HTR-8/SVneo (cell line): ENCODE measurements at regions not wholly inside any gene's neighbourhood (a gene's known extent, or its start where the extent isn't known, plus 50 kb on each side); places are given as distances from the start of the nearest gene placed in this dataset.

Experiments used
- DNase-seq: peaks from one replicate; pipeline ENCODE4 v3.0.0; 2011; ENCODE audit warnings: low spot score, mixed read lengths; ENCODE audit not compliant: insufficient read length
- FAIRE-seq: peaks from 2 replicates; lab custom pipeline; 2011; peaks lifted over from hg19 to GRCh38; lab: Jason Lieb, UNC

GRCh38 chr4:108350332-108350731, 181.6 kb upstream of the LEF1 start:
- FAIRE-seq (no peak), DNase-seq (no peak)

DNA sequence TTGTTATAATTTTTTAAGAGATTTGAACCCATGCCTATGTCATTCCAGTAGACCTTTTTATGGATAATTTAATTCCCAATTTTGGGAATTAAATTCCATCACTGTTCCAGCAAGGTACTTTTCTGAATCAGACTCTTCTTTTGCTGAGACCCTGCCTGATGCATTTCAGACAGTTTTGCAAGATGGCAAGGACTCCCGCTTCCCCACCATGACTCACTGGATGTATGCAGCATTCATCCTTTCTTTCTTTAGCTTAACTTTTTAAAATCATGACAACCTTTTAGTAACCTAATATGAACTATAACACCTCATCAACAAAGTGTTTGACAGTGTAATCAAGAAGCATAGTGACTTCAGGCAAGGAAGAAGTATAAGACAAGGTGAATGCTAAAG, 178.1 kb upstream of the LEF1 start:
- DNase-seq (no peak), FAIRE-seq (no peak)

GRCh38 chr4:108345862-108346817, 177.4 kb upstream of the LEF1 start:
- FAIRE-seq (no peak), DNase-seq (no peak)

GRCh38 chr4:108342325-108342970, 173.7 kb upstream of the LEF1 start:
- no peak for DNase-seq
- no peak for FAIRE-seq

DNA sequence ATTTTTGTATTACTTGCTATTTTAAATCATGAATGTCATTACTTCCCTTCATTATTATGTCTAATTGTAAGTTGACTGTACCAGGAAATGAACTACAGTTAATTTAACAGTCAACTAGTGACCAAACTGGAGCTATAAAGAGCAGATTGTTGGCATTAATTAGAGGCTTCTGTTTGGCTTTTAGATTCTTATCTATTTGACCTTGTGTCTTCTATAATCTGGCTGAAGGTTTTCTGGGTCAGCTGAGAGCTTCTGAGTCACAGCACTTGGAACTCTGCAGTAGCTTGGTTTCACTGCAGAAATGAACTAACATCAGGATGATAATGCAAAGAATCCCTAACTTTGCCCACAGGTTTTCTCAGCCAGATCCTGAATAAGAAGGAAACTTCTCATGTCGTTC, 169.2 kb upstream of the LEF1 start:
- no peak for FAIRE-seq
- DNase-seq, result no peak

DNA sequence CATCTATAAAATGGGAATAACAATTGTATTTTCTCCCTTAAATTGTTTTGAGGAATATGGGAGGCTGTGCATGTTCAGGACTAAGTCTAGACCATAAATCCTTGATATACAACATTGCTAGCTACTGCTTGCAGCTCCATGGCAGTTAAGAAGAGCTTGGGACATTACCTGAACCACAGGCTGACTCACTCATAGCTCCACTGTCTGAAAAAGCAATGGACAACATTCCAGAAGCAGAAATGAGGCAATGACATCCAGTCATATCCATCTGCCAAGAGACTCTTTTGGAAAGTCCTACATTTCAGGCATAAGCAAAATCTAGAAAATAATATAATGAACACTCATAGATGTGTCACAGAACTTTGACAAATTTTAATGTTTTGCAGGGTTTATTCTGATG, 167.3 kb upstream of the LEF1 start:
- DNase-seq, result no peak
- no peak for FAIRE-seq

DNA sequence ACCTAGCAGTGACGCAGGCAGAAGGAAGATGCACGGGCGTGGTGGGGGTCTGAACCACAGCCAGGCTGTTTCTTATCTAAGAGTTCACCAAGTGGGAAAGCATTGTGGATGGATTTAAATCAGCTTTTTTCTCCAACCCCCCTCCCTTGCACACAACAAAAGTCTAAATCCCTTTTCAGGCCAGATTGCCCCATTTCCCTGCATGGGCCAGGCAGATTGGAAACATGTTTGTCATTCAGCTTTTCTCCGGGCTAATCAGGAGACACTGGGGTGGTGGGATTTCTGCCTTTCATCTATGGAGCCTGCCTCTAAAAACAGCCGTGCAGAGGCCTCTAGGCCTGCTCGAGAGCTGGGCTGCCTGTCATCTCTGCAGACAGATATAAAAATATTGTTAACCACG, 166.3 kb upstream of the LEF1 start:
- DNase-seq (no peak), FAIRE-seq (no peak)

DNA sequence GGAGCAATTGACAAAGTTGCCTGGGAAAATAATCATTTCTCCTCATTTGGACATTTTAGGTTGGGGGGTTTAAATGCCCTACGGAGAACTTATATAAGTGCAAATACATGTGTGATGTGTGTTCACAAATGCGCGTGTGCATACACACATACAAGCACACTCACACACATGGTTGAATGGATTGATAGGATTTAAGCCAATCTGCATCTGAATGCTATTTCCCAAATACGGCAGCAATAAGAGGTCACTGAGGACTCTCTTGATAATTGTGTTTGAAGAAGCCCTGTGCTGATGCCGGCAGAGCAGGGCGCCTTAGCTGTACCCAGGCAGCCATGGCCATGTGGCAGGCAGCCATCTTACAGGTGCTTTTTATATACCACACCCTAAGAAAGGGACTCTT, 165.3 kb upstream of the LEF1 start:
- FAIRE-seq, result no peak
- no peak for DNase-seq

DNA sequence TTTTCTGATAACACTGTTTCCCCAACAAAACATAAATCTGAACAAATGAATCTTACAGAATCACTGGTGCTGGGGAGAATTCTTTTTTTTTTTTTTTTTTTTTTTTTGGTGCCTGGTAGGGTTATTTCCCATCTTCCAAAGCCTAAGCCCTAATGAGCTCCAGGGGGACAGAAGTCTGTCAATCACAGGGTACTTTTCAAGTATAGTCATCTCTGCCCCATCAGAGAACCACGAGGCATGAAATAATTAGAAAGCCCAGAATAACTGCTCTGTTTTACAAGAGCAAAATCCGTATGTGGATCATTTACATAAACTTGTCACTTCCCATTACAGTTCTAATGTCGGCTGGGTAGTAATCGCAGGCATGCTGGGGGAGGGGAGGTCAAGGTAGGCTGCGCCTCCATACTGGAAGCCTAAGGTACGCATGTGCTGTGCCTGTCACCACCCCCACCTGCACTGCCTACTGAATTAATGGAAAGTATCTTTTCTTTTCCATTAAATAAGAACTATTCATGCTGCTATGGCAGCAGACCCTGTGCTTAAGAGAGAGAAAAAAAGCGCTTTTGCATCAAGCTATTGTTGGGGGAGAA, 164.7 kb upstream of the LEF1 start:
- no peak for FAIRE-seq
- DNase-seq, result no peak

DNA sequence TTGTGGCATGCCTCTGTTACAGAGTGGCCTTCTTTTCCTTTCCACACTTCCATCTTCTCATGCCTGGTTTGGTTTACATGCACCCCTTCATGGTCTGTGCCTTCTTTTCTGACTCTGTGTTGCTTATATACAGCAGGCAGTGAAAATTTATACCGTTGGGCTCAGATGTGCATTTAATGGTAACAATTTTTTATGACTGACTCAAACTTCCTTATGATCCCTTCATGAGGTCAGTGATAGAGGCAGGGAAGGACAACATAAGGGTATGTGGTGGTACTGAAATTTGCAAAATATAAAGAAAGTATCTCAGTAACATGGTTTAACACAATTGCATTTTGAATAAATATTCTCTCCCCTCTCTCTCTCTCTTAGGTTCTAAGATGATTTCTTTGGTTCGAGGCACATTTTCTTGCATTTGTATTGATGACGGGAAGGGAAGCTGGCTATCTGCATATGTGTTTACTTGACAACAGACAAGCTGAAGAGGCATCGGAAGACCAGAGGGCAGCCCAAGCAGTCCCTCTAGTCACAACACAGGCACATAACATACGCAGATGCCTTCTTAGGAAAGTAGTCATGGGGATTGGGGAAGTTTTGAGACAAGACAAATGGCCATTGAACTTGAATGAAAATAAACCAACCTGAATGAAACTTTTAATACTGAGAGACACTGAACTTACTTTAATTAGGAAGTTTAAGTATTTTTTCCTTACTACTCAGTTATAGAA, 163.3 kb upstream of the LEF1 start:
- FAIRE-seq, result no peak
- no peak for DNase-seq

DNA sequence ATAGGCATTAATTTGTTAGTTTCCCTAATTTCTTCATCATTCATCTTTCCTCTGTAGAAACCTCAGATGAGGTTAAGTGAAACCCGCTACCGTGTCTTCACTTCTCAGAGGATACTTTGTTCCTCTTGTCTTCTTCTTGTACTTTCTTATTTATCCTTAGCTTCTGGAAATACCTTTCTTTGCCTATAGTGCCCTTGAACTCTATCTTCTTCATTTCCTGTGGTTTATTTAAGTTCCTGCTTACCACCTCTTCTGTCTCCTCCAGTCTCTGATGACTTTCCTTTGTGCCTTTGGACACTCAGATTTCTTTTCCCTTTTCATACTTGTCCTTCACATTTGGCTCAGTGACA, 159.6 kb upstream of the LEF1 start:
- no peak for FAIRE-seq
- no peak for DNase-seq

DNA sequence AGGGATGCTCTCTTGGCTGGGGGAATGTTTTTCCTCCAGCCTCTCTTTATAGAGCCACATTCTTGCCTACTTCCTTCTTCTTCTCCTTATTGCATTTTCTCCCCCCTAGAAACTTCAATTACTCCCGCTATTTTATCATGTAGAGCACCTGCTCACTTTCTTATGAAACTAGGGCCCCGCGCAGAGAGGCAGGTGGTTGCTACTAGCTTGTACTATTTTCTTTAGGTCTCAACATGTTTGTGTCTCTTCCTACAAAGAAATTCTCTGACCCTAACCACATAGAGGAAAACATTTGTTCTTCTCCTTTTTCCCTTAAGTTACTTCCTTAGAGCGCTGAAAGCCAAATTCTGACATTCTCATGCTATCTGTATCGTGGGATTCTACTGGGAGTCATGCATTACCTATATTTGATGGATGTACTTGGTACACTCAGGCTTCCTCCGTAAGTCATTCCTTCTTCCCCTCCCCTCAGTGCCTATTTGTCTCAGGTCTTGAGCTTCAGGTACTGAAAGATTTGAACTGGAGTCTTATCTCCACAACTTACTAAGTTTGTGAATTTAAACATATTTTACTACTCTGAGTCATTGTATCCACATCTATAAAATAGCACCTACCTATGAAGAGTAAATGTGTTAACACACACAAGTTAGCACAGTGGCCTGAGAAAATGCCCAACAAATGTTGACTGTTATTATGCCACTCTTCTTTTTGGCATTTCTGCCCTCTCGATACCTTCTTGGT, 159.1 kb upstream of the LEF1 start:
- DNase-seq, result no peak
- no peak for FAIRE-seq

DNA sequence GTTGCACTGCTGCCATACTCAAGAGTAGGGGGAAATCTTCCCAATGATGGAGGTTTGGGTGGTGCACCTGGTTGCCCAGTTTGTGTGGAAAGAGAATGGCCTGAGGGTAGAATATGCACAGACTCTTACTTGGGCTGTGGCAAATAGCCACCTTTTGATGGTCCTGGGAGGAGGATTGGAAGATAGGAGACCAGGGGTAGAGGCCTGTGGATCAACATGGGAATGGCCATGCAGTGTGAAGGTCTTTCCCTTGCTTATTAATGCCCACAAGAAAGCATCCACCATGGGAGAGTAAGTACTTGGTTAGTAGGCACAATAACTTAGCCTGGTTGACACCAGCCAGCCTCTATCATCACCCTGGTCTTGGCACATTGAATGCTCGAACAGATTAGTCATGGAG, 156.8 kb upstream of the LEF1 start:
- FAIRE-seq (no peak), DNase-seq (no peak)

DNA sequence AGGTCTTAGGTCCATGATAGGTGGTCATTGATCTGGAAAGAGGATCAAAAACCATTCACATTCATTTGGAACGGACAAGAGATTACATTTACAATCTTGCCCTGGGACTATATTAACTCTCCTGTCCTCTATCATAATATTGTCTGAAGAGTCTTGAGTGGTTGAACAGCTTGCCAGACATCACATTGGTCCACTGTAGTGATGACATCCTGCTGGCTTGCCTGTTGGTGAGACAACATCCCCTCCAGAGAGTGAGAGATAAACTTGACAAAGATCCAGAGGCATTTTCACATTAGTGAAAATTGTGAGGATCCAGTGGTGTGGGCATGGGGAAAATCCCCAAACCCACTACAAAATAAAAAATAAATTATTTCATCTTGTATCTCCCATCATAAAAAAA, 155.7 kb upstream of the LEF1 start:
- no peak for DNase-seq
- no peak for FAIRE-seq

GRCh38 chr4:108322497-108322896, 153.8 kb upstream of the LEF1 start:
- DNase-seq, result no peak
- no peak for FAIRE-seq

DNA sequence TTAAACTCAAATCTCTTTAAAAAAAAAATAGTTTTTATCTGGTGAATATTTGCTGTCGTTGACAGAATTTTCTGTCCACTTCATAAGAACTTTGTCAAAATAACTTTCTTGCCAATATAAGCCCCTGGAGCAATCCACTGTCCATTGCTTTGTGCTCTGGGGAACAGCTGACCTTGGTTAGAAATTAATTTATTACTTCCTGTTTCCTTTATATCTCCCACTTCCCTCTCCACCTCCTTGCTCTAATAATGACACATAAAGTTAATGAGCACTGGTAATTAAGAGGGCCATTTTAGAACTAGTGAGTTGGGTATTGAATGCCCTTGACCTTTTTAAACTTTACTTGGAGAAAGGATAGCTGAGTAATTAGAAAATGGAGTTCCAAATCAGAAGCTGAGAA, 151.3 kb upstream of the LEF1 start:
- no peak for FAIRE-seq
- no peak for DNase-seq

- FAIRE-seq, result no peak
These were observed 148.6 kb upstream of the LEF1 start for GRCh38 chr4:108317377-108317776.

DNA sequence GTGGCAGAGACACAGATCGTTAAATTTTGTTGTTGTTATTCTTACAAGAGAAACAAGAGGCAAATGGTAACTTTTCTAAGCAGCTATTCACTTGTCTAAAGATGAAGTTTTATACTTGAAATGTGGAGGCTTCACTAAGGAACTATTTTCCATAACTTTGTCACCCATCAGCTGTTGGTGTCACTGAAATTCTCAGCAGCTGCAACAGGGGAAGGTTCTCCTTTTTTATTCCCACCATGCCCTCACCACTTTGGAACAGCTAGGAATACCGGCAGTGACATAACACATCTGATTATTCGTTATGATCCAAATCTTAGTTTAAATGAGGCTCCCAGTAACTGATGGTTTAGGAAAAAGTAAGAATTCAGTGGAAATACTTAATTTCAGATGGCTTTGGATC, 147.0 kb upstream of the LEF1 start:
- FAIRE-seq, result no peak
- no peak for DNase-seq

More at GRCh38 chr4:108317377-108317776, 148.6 kb upstream of the LEF1 start:
- no peak for DNase-seq

DNA sequence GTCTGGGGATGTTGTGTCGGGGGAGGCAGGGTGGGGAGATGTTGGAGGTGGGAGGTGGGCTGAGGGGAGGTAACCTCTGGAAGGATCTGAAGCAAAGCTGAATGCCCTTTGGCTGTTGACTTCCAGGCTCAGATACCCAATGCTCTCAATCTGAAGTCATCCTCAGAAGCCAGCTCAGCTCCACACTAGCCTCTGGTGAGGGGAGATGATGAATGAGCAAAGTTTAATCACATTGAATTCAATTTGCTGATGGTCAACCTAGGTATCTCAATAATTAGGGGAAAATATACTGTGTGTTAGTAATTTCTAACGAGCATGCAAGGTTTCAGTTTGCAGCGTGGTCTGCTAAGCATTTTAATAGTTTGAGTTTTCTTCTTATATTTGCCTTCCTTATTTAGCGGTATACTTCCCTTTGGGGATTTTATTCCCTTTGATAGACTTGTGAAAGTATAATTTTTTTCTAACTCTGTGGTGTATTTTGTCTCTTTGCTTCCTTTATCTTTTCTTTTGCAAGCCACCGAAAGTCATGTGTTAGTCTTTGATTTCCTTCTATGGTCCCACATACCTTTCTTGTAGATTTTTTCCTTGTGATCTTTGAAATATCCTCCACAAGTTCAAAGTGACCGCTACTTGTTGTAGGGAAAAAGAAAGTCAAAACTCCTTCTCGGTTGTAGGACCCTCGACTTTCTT, 146.3 kb upstream of the LEF1 start:
- DNase-seq, result no peak
- FAIRE-seq, result no peak
